HG03469 (cell line): ENCODE measurements at regions not wholly inside any gene's neighbourhood (a gene's known extent, or its start where the extent isn't known, plus 50 kb on each side); places are given as distances from the start of the nearest gene placed in this dataset.

Source experiments
- ATAC-seq: cut with Tn5 transposase; IDR thresholded peaks from one replicate; pipeline ENCODE4 v1.9.1; 2021; ENCODE audit warnings: mild to moderate bottlenecking, moderate library complexity, moderate number of reproducible peaks; ENCODE audit not compliant: unreplicated experiment

- ATAC-seq, result no peak
These were observed 214.2 kb upstream of the PCSK2 start for GRCh38 chr20:17012546-17013226.

GRCh38 chr20:17014217-17014616, 212.6 kb upstream of the PCSK2 start:
- ATAC-seq, result no peak

- ATAC-seq, result no peak
These were observed 212.0 kb upstream of the PCSK2 start for GRCh38 chr20:17014756-17015366.

GRCh38 chr20:17017232-17017631, 209.6 kb upstream of the PCSK2 start:
- no peak for ATAC-seq

- no peak for ATAC-seq
These were observed 205.4 kb upstream of the PCSK2 start for GRCh38 chr20:17021481-17021880.

GRCh38 chr20:17023036-17023435, 203.8 kb upstream of the PCSK2 start:
- ATAC-seq, result no peak

GRCh38 chr20:17023806-17024205, 203.0 kb upstream of the PCSK2 start:
- no peak for ATAC-seq

GRCh38 chr20:17024513-17025119, 202.2 kb upstream of the PCSK2 start:
- no peak for ATAC-seq

- no peak for ATAC-seq
These were observed 200.5 kb upstream of the PCSK2 start for GRCh38 chr20:17026346-17026745.

GRCh38 chr20:17029698-17030097, 197.1 kb upstream of the PCSK2 start:
- no peak for ATAC-seq

- ATAC-seq, result no peak
These were observed 190.3 kb upstream of the PCSK2 start for GRCh38 chr20:17036541-17036940.

GRCh38 chr20:17042122-17042521, 184.7 kb upstream of the PCSK2 start:
- no peak for ATAC-seq

- no peak for ATAC-seq
These were observed 183.5 kb upstream of the PCSK2 start for GRCh38 chr20:17043323-17043722.

GRCh38 chr20:17044891-17045290, 181.9 kb upstream of the PCSK2 start:
- ATAC-seq, result no peak

- no peak for ATAC-seq
These were observed 167.4 kb upstream of the PCSK2 start for GRCh38 chr20:17059465-17059864.

GRCh38 chr20:17061715-17062114, 165.1 kb upstream of the PCSK2 start:
- no peak for ATAC-seq

- ATAC-seq, result no peak
These were observed 164.1 kb upstream of the PCSK2 start for GRCh38 chr20:17062712-17063111.

- no peak for ATAC-seq
These were observed 159.9 kb upstream of the PCSK2 start for GRCh38 chr20:17066902-17067301.

GRCh38 chr20:17068084-17068711, 158.6 kb upstream of the PCSK2 start:
- ATAC-seq, result no peak

- no peak for ATAC-seq
These were observed 149.8 kb upstream of the PCSK2 start for GRCh38 chr20:17077030-17077429.

- no peak for ATAC-seq
These were observed 143.1 kb upstream of the PCSK2 start for GRCh38 chr20:17083738-17084137.

GRCh38 chr20:17084909-17085308, 141.9 kb upstream of the PCSK2 start:
- ATAC-seq, result no peak
